ENCODE measurements at regions not wholly inside any gene's neighbourhood (a gene's known extent, or its start where the extent isn't known, plus 50 kb on each side); places are given as distances from the start of the nearest gene placed in this dataset.

DNA sequence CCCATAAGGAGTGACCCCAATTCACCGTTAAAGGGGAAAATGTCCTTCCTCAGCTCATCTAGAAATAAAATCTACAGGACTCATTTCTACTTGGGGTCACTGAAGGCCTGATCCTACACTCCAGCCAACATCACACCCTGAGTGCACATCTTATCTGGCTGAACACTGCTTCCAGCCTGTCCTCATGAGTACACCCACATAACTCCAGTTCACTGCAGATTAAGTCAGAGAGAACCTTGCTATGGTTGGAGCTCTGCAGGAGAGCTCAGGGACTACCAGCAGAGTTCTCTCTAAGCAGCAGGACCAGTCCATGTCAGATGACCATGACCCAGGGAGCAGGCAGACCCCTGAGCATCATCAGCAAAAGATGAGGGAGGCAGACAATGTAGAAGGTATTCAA lies 126.9 kb upstream of the MAP3K1 start:
- Histone ChIP-seq H3K4me3 (no peak overlapping the region), H3K36me3 (no peaks in the 10 kb centered on the region), H3K27me3 (no peaks in the 10 kb centered on the region), H3K4me1 (ENCODE audit: low read depth) (no peaks in the 10 kb centered on the region), H3K27ac (no peak overlapping the region), H3K9me3 (ENCODE audit: low read depth) (no peaks in the 10 kb centered on the region)
- DNase-seq (ENCODE audit: low read depth in 1 of 2, low spot score in 1 of 2): no peak
- TF ChIP-seq, protein P1, sequence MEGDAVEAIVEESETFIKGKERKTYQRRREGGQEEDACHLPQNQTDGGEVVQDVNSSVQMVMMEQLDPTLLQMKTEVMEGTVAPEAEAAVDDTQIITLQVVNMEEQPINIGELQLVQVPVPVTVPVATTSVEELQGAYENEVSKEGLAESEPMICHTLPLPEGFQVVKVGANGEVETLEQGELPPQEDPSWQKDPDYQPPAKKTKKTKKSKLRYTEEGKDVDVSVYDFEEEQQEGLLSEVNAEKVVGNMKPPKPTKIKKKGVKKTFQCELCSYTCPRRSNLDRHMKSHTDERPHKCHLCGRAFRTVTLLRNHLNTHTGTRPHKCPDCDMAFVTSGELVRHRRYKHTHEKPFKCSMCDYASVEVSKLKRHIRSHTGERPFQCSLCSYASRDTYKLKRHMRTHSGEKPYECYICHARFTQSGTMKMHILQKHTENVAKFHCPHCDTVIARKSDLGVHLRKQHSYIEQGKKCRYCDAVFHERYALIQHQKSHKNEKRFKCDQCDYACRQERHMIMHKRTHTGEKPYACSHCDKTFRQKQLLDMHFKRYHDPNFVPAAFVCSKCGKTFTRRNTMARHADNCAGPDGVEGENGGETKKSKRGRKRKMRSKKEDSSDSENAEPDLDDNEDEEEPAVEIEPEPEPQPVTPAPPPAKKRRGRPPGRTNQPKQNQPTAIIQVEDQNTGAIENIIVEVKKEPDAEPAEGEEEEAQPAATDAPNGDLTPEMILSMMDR (IDR thresholded peaks at IDR 0.05; ENCODE audit: low read depth, low read length): no peak

DNA sequence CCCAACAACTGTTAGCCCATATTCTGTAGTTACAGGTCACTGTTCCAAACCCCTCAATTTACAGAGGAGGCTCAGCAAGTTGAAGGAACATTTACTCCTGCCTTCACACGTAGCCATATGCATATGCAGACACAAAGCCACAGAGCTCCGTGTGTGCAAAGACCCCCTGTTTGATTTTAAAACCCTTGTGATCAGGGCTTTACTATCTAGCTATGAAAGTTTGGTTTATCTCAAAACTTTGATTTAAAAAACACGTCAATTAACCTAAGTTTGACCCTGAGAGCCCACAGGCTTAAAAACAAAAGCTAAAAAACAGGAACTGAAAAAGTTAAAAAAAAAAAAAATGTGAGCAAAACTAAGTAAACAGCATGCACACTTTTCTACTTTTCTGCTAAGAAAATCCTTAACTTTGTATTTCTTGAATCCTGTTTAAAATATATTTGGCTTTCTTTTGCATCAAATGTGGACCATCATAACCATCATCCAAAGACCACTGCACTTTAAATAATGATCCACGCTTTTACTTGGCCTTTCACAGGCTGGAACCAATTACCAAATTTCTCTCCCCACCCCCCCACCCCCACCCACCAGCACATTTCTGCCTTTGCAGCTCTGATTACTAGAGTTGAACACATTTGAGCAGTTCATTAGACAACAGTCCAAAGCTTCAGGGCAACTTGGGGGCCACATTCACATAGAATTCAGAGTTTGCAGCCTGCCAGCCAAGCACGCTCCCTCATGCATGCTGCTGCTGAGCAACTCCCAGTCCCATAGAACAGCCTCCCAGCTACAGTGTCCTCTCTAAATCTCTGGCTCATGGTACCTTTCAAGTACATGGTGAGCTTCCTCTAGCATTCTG lies 128.8 kb upstream of the MAP3K1 start:
- no peaks in the 10 kb centered on the region for H3K9me3 ChIP-seq (ENCODE audit: low read depth)
- H3K36me3 ChIP-seq: no peaks in the 10 kb centered on the region
- no peak overlapping the region for H3K27ac ChIP-seq
- H3K4me1 ChIP-seq (ENCODE audit: low read depth): no peaks in the 10 kb centered on the region
- H3K4me3 ChIP-seq: no peak overlapping the region
- no peaks in the 10 kb centered on the region for H3K27me3 ChIP-seq
- TF ChIP-seq, protein P1 (IDR thresholded peaks at IDR 0.05; ENCODE audit: low read depth, low read length): no peak
- no peak for DNase-seq (ENCODE audit: low read depth in 1 of 2, low spot score in 1 of 2)

DNA sequence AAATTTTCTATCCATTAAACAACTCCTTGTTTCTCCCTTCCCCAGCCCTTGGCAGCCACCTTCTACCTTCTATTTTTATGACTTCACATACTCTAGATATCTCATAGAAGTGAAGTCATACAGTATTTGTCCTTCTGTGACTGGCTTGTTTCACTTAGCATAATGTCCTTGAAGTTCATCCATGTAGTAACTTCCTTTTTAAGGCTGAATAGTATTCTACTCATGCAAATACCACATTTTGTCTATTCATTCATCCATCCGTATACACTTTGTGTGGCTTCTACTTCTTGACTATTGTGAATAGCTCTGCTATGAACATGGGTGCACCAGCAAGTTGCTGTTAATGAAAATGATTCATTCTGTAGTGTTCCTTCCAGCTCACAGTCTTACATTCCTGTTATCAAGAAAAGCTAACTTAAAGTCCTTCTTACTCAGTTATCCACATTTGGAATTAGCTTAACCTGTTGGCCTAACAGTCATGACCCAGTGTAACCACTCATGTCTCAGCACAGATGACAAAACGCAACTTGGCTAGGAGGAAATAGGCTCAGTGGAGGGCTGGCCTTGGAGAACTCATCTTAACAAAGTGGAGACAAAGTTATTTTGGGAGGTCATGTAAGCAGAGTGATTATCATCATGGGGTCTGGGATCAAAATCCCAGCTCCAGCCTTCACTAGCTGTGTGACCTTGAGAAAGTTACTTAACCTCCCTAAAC lies 129.7 kb upstream of the MAP3K1 start:
- no peak for DNase-seq (ENCODE audit: low read depth in 1 of 2, low spot score in 1 of 2)
- H3K27me3 ChIP-seq: no peaks in the 10 kb centered on the region
- TF ChIP-seq, protein P1 (IDR thresholded peaks at IDR 0.05; ENCODE audit: low read depth, low read length): no peak
- no peak overlapping the region for H3K4me3 ChIP-seq
- no peaks in the 10 kb centered on the region for H3K4me1 ChIP-seq (ENCODE audit: low read depth)
- no peaks in the 10 kb centered on the region for H3K9me3 ChIP-seq (ENCODE audit: low read depth)
- H3K36me3 ChIP-seq: no peaks in the 10 kb centered on the region
- H3K27ac ChIP-seq: no peak overlapping the region

DNA sequence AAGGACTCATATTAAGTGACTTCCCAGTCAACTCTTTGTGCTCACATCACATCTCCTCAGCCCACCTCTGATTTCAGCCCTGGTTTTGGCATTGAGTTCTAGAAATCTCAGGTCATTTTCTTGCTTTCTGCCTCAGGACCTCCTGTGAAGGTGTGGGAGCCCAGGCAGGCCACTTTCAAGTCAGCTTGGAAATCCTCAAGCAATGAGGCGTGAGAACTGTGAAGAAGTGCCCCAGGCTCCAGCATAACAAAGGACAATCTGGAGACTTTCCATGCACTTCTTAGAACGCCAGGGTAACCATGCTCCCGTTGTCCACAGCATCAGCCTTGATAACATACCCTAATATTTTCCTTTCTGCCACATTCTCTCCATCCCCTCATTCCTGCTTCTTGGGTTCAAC lies 131.2 kb upstream of the MAP3K1 start:
- no peaks in the 10 kb centered on the region for H3K27me3 ChIP-seq
- DNase-seq (ENCODE audit: low read depth in 1 of 2, low spot score in 1 of 2): no peak
- H3K4me3 ChIP-seq: no peak overlapping the region
- TF ChIP-seq, protein P1 (IDR thresholded peaks at IDR 0.05; ENCODE audit: low read depth, low read length): no peak
- no peak overlapping the region for H3K27ac ChIP-seq
- H3K4me1 ChIP-seq (ENCODE audit: low read depth): no peaks in the 10 kb centered on the region
- no peaks in the 10 kb centered on the region for H3K9me3 ChIP-seq (ENCODE audit: low read depth)
- H3K36me3 ChIP-seq: no peaks in the 10 kb centered on the region

DNA sequence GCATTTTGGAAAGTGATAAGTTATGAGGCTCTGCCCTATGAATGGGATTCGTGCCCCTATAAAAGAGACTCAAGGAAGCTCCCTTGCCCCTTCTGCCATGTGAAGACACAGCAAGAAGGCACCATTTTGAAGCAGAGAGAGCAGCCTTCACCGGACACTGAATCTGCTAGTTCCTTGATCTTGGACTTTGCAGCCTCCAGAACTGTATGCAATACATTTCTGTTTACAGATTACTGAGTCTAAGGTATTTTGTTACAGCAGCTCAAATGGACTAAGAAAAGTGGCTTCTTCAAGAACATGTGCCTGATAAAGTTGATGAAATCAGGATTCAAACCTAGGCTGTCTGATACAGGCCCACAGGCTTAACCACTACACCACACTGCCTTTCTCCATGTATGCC lies 131.6 kb upstream of the MAP3K1 start:
- H3K4me3 ChIP-seq: no peak overlapping the region
- H3K9me3 ChIP-seq (ENCODE audit: low read depth): no peaks in the 10 kb centered on the region
- H3K27me3 ChIP-seq: no peaks in the 10 kb centered on the region
- DNase-seq (ENCODE audit: low read depth in 1 of 2, low spot score in 1 of 2): no peak
- TF ChIP-seq, protein P1 (IDR thresholded peaks at IDR 0.05; ENCODE audit: low read depth, low read length): no peak
- no peaks in the 10 kb centered on the region for H3K4me1 ChIP-seq (ENCODE audit: low read depth)
- no peak overlapping the region for H3K27ac ChIP-seq
- H3K36me3 ChIP-seq: no peaks in the 10 kb centered on the region
